ENCODE measurements at regions not wholly inside any gene's neighbourhood (a gene's known extent, or its start where the extent isn't known, plus 50 kb on each side); places are given as distances from the start of the nearest gene placed in this dataset.
"Not testable (repeated sequence)": the region's sequence is repeated elsewhere in the genome, so short reads cannot be mapped to it uniquely, and the experiment has no call there.

DNA sequence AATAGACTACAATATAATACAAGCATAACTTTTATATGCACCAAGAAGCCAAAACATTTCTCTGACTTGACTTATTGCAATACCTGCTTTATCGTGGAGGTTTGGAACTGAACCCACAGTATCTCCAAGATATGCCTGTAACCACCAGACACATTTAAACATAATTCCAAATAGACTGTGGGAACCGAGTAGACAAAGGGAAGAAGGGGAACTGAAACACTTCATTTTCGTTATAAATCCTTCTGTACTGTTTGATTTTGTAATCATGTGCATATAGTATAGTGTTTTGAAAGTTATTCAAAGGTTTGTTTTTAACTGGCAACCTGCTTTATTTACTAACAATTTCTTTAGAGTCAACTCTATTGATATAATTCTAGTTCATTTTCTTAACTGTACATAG lies 154.9 kb upstream of the BEND6 start:
- DNase-seq: no peak

DNA sequence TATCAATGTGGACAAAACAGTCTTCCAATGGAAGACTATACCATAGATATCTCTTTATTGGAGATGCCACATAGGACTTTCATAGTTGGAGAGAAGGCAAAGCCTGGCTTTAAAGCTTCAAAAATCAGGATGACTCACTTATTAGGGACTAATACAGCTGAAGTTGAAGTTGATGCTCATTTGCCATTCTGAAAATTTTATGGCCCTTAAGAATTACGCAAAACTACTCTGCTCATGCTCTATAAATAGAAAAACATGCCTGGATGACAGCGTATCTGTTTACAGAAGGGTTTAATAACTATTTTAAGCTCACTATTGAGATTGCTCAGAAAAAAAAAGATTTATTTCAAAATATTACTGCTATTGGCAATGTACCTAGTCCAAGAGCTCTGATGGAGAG lies 155.5 kb upstream of the DST start:
- DNase-seq: no peak

DNA sequence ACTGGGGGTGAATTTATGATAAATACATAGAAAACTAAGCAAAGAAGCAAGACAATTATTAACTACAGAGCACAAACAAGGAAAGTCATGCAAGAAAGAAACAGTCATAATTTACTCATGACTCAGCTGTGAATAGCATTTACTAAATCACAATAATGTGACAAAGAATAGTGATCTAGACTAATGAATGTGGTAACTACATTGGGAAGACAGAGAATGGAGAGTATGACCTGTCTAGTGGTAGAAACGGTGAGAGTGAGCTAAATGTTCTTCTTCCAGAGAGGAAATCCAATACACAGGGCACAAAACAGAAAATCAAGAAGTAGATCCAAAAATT lies 153.5 kb upstream of the DST start:
- no peak for DNase-seq

DNA sequence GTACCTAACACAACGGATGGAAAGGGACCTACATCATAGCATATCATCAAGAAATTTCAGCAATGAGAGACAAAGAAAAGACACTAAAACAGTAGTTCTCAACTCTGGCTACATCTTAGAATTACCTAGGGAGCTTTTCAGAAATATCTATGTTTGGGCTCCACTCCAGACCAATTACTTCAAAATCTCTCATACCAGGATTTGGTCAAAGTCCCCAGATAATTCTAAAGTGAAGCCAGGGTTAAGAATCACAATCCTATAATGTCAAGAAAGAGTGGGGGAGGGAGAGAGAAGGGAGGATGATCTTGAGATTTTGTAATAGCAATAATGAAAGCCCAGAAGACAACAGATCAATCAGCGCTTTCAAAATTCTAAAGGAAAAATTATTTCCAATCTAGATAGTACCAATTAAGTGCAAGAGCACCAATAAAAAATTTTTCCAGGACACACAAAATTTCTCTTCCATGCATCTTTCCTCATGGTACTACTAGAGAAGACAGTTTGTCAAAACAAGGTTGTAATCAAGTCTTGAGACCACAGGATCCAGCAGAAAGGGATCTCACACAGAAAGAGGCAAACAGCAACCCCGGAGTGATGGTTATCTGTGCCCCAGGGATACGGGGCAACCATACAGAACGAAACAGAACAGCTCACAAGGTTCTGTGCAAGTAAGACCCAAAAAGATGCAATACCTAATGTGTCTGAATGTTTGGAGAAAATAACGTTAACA lies 152.9 kb upstream of the DST start:
- DNase-seq: no peak

DNA sequence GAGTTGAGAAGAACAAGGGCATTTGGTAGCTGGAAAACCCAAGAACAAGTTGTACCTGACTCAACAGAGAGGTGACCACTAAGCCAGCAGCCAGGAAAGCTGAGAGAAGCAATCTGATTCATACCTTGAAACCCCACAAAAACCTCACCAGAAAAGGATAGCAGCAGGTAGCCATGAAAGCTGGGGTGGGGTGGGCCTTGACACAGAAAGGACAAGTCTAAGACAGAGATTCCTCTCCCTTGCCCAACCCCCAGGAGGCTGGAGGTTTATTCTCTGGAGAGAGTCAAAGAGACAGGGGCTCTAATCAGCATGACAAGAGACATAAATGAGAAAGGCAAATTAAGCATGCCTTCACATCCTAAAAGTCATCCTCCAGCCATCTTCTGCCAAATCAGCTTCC lies 151.7 kb upstream of the DST start:
- no peak for DNase-seq

DNA sequence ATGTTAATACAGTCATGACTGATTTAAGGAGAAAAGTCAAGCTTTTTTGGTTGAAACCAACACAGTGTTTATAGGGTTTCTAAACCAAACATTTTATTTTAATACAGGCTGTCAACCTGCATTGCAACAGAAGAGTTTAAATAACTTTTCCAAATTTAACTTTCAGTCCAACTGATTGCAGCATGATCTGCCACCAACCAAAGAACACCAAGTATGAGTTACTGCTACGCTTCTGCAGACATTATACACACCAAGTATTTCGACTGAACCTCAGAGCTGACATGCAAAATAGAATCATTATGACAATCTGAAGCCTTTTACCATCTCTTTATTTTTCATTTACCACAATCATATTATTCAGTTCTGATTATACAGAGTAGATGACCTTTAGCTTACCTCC lies 151.2 kb upstream of the DST start:
- no peak for DNase-seq

DNA sequence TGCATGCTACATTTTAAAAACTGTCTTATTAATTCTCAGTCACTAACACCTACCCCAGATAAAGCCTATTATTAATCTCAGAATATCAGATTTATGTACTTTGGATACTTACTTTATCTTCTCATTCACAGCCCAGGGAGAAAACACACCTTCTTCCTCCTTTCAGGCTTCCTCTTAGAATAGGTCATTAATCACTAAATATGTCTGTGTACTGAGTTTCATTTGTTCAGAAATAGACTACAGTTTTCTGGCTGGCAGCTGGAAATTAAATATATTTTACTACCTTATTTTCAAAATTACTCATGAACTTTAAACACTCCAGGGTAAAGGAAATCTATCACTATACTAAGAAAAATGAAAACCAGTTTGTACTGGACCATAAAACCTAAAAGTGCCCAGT lies 147.7 kb upstream of the DST start:
- no peak for DNase-seq

DNA sequence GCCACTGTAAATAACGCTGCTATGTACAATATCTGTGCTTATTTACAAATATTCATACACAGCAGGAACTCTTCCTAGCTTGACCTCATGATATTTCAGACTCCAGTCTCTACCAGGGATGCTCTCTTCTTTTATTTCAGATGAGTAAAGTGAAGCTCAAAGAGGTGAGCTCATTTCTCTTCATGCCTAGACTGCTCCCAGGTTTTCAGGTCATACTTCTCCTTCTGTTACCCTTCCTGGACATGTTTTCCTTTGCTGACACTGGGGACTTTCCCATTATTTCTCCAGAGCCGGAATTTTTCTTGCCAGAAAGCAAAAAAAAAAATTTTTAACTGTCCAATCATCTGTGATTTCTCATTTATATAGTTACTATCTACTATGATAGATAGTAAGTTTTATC lies 147.2 kb upstream of the DST start:
- no peak for DNase-seq

DNA sequence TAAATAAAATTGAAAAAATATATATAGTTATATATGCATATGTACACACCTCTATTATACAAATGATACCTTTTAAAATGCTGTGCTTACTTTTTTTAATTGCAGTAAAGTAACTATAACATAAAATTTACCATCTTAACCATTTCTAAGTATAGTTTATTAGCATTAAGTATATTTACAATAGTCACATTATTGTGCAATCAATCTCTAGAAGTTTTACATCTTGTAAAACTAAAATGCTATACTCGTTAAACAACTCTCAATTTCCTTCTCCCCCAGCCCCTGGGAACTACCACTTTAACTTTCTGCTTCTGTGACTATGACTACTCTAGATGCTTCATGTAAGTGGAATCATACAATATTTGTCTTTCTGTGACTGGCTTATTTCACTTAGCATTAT lies 146.7 kb upstream of the DST start:
- DNase-seq: no peak

DNA sequence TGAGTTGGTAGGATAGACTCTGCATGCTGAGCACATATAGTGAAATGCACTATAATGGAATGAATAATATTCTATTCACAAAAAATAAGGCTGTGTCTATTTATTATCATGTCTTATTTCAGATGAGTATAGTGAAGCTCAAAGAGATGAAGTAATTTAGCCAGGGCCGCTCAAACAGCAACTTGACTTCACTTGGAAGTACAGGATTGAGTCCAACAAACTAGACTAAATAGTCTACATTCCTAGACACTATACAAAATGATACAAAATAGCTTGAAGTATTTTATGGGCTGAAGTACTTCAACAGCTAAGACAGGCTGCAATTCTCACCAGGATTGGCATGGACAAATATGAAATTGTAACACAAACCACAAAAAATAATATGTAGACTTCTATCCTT lies 144.5 kb upstream of the DST start:
- DNase-seq: no peak

DNA sequence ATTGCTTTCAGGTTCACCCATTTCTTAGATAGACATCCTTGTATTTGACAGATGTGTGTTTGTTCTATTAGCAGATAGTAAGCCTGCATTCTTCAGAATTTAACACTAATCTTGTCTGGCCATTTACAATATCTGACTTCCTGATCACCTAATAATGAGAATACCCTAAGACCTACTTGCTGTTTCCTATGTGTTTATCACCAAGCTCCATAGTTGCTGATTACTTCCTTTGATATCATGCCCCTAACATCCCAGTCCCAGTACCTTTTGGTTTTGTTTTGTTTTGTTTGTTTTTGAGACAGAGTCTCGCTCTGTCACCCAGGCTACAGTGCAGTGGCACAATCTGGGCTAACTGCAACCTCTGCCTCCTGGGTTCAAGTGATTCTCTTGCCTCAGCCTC lies 143.6 kb upstream of the DST start:
- no peak for DNase-seq

DNA sequence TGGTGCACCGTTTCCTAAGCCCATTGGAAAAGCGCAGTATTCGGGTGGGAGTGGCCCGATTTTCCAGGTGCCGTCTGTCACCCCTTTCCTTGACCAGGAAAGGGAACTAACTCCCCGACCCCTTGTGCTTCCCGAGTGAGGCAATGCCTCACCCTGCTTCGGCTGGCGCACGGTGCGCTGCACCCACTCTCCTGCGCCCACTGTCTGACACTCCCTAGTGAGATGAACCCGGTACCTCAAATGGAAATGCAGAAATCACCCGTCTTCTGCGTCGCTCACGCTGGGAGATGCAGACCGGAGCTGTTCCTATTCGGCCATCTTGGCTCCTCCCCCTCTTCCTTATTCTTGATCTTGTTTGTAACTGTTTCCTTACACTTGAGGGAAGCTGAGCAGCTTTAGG lies 142.8 kb upstream of the DST start:
- not testable (repeated sequence) for DNase-seq

DNA sequence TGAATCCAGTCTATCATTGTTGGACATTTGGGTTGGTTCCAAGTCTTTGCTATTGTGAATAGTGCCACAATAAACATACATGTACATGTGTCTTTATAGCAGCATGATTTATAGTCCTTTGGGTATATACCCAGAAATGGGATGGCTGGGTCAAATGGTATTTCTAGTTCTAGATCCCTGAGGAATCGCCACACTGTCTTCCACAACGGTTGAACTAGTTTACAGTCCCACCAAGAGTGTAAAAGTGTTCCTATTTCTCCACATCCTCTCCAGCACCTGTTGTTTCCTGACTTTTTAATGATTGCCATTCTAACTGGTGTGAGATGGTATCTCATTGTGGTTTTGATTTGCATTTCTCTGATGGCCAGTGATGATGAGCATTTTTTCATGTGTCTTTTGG lies 137.4 kb upstream of the DST start:
- DNase-seq: not testable (repeated sequence)

DNA sequence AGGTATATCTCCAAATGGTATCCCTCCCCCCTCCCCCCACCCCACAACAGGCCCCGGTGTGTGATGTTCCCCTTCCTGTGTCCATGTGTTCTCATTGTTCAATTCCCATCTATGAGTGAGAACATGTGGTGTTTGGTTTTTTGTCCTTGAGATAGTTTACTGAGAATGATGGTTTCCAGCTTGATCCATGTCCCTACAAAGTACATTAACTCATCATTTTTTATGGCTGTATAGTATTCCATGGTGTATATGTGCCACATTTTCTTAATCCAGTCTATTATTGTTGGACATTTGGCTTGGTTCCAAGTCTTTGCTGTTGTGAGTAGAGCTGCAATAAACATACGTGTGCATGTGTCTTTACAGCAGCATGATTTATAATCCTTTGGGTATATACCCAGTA lies 135.8 kb upstream of the DST start:
- not testable (repeated sequence) for DNase-seq

DNA sequence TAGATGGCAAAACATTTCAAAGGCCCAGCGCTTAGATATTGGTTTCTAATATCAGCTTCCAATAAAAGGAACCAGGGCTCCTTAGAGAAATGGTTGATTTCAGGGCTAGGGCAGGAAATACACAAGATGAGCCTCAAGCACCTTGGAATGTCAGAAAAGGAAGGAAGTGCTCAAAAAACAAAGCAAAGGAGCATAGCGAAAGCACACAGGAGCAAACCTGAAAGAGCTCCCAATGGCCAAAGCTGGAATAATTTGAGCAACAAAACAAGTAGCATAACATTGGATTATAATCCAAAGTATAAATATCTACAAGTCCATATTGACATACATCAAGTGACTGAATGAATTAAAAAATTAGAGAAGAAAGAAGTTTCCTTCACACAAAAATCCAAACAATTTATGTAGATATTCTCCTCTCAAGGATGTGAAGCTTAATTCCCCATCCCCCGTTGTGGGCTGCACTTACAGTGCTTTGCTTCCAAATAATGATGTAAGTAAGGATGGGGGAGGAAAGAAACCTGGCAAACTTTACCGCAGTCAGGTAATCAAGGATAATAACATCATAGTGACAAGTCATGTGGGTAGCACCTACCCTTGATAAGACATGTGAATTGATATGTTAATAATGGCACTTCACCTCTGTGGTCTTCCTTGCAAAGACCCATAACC lies 132.9 kb upstream of the DST start:
- no peak for DNase-seq

DNA sequence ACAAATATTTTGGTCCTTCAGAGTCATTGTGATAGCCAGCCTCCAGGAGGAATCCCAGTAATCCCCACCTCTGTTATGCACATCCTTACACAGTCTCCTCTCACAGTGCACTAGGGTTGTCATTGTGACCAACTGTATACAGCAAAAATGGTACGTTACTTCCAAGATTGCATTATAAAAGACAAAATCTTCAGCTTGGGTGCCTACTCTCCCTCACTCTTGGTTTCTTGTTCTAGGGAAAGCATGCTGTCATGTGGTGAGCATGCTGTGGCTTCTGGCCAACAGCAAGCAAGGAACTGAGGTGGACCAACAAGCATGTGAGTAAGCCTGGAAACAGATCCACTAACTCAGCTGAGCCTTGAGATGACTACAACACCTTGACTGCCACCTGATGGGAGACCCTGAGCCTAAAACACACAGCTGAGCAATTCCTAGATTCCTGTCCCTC lies 130.1 kb upstream of the DST start:
- no peak for DNase-seq

DNA sequence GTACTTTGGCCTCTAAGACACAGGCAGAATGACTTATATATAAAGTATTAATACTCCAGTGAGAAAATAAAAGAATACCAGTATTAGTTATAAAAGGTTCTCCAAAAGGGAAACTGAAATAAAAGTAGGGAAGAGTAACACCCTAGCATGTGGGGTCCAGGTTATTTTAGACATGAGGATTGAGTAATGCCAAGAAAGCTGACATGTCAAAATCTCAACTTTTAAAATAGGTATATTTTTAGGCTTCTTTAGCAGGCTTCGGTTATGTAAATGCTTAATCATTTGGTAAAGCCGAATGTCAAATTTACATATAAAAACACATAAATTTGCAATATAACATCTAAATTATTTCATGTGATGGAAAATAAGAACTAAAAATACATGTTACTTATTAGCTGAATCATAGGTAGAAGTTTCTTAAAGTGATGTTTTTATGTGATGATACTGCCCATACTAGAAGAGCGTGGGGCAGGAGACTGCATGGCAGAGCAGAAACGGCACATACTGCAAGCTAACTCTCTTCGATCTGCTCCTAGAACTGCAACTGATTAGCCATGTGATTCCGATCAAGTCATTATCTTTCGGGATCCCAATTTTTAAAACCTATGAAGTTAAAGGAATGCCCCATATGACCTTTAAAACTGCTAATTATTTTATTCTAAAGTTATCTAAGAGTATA lies 129.4 kb upstream of the DST start:
- DNase-seq: no peak

DNA sequence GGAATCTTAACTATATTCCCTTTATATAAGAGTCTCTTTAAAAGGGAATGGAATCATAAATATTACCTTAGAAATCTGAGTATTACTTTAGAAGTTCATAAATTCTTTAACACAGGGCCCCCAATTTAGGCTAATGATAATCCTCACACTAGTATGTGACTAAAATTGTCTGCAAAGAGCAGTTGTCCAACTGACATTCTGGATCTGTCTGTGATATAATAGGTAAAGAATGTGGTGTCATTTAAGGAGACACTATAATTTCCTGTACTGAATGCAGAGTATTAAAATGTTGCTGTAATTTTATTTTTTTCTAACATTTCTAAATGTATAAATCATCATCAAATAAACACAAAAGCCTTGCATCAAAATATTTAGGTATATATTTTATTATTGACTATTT lies 128.5 kb upstream of the DST start:
- DNase-seq: no peak

DNA sequence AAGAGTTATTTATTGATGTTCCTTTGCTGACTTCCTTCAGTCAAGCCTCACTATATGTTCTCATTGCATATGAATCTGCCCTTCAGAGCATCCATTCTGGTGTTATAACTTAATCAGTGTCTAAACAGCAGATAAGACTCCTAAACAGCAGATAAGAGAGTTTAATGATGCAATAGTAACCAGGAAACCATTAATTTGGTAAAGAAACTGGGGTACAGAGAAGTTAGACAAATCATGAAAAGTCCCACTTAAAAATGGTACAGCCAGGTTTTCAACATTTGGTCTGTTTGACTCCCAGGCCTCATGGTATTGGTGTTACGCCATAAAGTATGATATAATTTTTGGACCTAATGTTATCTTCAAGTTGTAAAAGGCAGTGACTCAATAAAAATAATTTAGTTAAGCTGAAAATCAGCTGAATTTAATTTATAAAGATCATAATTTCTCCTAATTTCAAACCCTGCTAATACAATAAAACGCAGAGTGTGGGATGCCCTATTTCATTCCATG lies 127.4 kb upstream of the DST start:
- no peak for DNase-seq

DNA sequence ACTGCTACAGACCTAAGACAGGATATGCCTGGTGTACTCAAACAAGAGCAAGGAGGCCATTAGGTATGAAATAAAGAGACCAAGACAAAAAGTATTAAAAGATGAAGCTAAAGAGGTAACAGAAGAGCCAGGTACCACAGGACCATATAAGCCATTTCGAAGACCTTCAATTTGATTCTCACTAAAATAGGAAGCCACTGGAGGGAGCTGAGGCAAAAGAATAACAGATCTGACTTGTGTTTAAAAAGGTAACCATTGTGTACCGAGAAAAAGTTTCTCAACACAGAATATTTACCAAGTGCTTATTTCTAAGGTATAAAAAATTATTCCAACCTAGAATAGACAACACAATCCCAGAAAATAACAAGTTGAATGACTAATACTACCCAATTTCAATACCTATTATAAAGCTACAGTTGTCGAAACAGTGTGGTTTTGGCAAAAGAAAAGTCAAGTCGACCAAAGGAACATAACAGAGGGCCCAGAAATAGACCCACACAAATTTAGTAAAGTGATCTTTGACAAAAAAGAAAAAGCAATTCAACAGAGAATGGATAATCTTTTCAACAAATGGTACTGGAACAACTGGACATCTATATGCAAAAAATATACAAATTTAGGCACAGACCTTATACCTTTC lies 125.3 kb upstream of the DST start:
- DNase-seq: no peak

DNA sequence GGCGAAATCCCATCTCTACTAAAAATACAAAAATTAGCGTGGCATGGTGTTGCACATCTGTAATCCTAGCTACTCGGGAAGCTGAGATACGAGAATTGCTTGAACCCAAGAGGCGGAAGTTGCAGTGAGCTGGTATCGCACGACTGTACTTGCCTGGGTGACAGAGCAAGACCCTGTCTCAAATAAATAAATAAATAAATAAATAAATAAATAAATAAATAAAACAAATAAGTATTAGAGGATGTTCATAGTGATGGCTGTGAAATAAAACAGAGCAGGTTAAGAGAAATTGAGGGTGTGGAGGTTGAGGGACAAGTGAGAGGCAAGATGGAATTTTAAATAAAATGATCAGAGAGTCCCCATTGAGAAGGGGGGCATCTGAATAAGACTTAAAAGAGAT lies 124.7 kb upstream of the DST start:
- DNase-seq: no peak

DNA sequence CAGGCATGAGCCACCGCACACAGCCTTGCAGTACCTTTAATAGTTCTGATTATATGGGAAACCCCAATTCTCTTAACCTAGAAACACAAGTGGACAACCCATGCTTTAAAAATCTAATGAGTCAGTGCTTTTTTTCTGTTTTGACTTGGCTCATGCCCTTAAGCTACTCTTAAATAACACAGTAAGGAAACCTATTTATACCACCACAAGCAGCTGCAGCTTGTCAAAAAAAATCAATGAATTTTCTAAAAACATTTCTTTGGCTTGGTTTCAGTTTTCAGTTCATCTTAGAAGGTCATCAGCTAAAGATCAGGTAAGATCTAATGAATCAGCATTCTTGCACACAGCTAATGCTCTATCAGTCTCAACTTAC lies 124.1 kb upstream of the DST start:
- DNase-seq: no peak

DNA sequence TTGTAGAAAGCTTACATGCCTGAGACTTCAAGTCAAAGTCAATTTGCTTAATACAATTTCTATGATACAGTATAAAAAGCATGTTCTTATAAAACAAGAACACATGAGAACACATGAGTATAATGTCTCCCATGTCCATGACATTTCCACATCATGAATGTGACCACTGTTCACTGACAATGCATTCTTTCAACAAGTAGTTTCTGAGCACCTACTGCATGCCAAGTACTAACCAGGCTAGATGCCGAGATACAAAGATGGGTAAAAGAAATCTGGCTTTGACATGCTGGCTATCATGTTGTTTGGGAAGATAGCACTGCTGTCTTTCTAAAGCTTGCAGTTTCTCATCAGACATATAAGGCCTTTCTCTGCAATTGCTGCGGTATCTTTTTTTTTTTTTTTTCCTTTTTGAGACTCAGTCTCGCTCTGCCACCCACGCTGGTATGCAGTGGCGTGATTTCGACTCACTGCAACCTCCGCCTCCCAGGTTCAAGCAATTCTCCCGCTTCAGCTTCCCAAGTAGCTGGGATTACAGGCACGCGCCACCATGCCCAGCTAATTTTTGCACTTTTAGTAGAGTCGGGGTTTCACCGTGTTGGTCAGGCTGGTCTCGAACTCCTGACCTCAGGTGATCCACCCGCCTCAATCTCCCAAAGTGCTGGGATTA lies 123.6 kb upstream of the DST start:
- no peak for DNase-seq
